Jurkat, Clone E6-1 (cell line): ENCODE measurements at regions not wholly inside any gene's neighbourhood (a gene's known extent, or its start where the extent isn't known, plus 50 kb on each side); places are given as distances from the start of the nearest gene placed in this dataset.
"Not testable (repeated sequence)": the region's sequence is repeated elsewhere in the genome, so short reads cannot be mapped to it uniquely, and the experiment has no call there.

Experiments used
- DNase-seq: peaks from one replicate; pipeline ENCODE4 v3.0.0-alpha.2; 2011; ENCODE audit warnings: low read depth, low spot score
- H3K4me3 ChIP-seq: 2 replicates; pipeline ENCODE4 v1.5.1; 2011; ENCODE audit warnings: mild to moderate bottlenecking, low read length, control low read depth, moderate library complexity

- DNase-seq = no peak
- no peak overlapping the region for H3K4me3 ChIP-seq
These were observed 326.7 kb downstream of the ADGRD1 start for GRCh38 chr12:131280426-131280825.

DNA sequence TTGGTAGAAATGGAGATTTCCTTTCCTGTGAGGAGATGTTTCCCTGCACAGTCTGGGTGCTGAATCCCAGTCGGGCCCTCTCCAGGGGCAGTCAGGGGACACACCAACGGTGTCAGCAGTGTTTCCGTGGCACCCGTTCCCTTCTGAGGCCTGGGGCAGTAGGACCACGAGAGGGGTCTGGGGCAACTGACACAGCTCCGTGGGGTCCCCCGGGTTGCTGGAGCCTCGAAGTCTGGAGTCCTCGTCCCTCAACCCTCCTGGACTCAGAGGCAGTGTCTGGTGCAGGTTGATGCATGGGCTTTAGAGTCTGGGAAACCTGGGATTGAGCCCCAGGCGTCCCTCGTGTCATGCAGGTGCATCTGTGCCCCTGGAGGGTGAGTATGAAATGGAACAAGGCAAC is 327.3 kb downstream of the ADGRD1 start:
- no peak overlapping the region for H3K4me3 ChIP-seq
- no peak for DNase-seq

DNA sequence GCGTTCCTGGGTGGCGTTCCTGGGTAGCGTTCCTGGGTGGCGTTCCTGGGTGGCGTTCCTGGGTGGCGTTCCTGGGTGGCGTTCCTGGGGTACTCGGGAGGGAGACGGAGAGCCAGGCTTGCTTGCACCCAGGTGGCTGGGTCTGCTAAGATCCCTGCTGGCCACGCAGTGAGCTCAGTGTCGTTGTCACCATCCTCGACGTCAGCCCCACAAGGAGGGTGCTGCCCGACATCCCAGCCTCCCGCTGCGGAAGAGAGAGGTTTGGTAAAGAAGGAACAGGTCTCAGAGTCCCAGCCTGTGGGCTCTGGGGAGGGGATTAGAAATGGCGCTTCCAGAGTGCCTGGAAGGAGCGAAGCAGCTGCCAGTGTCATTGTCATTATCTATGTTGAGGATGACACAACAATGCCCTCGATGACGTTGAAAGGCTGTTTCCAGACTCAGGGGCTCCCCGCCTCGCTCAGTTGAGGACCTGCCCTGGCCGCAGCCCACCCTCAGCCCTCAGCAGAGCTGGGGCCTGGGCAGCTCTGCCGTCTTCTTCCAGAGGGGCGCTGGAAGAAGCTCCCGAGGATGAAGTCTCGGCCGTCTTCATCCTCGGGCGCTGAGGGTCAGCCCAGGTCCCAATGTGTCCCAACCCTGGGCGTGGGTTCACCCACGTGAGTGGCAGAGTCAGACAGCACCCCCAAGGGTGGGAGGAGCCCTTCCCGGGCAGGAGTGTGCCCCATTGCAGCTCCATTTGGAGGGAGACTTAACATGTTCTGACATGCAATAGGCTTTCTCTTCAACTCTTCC is 328.8 kb downstream of the ADGRD1 start:
- H3K4me3 ChIP-seq = no peak overlapping the region
- no peak for DNase-seq

DNA sequence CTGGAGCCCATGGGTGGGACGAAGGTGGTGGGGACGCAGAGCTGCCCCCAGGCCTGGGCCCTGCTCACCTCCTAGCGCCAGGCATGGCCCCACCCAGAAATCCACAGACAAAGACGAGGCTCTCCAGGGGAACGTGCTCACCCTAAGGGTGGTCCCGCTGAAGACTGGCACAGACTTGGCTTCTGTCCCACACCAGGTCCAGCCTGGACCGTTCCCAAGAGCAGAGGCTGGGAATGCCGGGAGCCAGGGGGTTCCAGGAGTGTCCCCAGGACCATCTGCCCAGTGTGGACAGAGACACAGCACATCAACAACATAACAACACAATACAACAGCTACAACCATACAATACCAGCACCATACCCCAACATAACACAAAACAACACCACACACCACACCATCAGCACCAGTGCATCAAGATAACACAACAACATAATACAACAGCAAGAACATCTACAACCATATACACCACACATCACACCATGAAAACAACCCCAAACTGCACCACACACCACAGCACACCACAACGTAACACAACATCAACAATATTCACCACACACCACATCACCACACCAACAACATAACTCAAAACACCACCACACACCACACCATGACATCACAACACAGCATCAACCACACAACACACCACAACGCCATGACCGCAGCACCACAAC is 329.6 kb downstream of the ADGRD1 start:
- no peak for DNase-seq
- H3K4me3 ChIP-seq = no peak overlapping the region

DNA sequence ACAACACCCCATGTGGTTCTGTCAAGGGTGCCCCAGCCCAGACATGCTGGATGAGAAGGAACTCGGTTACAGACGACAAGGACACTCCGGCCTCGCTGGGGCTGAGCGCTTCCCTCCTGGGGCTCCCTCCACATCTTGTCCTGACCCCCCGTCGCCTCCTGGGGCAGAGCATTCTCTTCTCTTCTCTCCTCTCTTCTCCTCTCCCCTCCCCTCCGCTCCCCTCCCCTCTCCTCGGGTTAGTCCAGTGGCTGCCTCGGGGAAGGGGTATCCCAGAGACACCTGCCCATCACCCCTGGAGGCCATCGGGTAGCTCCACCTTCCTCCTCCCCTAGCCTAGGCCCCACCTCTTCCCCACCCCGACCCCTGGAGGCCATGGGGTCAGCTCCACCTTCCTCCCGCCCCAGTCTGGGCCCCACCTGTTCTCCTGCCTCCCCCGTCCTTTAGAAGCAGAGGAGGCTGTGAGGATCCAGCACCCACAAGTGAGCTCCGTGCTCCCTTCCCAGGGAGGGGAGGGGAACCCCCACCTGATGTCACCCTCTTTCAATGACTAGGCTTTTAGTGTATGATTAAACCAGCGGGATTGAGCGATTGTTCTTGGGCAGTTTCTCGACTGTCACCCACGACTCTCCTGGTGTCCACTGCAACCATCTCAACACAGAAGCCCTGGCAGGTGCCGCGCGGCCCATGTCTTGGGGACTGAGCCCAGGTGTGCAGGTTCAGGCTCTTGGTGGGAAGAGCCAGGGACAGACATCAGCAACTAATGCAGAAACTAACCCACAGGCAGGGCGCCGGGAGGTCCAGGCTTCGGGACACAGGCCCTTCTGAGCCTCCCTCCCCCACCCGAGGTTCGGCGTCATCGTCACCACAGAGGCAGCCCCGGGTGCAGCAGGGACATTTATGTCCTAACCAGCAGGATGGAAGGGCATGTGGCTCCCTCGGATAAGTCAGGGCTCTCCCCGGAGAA is 330.4 kb downstream of the ADGRD1 start:
- not testable (repeated sequence) for DNase-seq, H3K4me3 ChIP-seq

DNA sequence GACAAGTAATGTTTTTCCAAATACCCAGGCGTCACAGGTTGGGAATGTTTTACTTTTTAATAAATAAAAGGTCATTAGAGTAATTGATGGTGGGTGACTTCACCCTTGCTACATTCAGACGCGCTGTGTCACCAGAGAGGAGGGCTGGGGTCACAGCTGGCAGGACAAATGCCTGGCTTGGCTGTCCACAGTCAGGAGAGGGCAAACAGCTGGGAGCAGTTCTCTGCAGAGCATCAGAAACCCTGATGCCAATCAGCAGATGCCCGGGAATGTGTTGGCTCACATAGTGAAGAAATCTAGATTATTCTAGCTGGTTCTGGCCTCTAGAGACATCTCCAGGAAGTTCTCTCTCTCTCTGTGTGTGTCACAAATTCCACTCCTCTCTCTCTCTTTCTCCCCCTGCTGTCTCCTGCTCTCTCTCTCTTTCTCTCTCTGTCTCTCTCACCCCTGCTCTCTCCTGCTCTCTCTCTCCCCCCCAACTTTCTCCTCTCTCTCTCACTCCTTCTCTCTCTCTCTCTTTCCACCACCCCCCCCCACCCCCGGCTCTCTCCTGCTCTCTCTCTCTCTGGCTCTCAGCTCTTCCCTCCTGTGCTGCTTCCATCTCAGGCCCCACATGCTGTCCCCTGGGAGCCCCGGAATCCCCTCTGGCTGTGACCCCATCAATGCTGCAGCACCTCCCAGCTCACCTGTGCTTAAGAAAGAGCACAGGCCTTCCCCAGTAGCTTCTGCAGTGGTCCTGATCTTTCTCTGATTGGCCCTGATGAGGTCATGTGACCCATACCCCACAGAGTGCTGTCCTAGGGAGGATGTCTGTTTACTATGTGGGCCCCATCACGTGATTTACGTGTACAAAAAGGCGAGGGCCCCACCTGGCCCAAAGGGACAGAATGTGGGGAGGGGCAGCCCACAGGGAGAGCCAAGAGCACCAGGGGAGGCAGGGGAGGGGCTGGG is 331.5 kb downstream of the ADGRD1 start:
- DNase-seq = peak; percentile 19
- not testable (repeated sequence) for H3K4me3 ChIP-seq

DNA sequence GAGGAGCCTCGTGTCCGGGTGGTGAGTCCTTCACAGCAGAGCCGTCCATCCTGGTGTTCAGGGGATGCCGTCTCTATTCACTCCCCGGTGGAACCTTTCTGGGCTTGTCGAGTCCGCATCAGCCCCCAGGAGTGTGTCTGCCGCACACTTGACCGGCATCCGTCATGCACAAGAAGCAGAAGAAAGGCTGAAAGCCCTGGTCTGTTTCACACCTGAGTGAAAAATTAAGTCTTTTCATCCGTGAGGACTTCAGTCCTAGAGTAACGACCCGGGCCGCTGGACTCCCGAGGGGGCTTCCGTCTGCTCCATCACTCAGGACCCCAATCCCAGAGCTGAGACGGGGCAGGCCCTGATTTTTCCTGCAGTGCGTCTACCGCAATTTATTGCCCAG is 332.2 kb downstream of the ADGRD1 start:
- DNase-seq, H3K4me3 ChIP-seq: not testable (repeated sequence)

DNA sequence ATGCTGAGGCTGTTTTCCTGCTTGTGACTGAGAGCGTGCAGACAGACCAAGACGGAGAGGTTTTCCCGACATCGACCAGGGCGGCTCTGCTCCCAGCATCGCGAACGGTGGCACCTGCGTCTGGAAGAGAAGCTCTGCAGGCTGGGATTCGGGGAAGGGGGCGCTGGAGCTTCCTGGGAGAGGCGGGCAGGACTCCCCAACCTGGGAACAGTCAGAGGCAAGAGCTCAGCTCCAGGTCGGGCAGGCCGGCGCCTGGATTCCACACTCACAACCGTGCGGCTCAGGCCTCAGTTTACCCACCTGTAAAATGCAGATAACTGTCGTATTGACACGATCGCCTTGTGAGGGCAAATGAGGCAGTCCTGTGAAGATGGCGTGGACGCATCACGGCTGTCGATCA is 332.6 kb downstream of the ADGRD1 start:
- H3K4me3 ChIP-seq, DNase-seq: not testable (repeated sequence)

- no peak for DNase-seq
- no peak overlapping the region for H3K4me3 ChIP-seq
These were observed 333.6 kb downstream of the ADGRD1 start for GRCh38 chr12:131287015-131287937.

GRCh38 chr12:131287938-131288764 is 334.4 kb downstream of the ADGRD1 start:
- no peak overlapping the region for H3K4me3 ChIP-seq
- no peak for DNase-seq

DNA sequence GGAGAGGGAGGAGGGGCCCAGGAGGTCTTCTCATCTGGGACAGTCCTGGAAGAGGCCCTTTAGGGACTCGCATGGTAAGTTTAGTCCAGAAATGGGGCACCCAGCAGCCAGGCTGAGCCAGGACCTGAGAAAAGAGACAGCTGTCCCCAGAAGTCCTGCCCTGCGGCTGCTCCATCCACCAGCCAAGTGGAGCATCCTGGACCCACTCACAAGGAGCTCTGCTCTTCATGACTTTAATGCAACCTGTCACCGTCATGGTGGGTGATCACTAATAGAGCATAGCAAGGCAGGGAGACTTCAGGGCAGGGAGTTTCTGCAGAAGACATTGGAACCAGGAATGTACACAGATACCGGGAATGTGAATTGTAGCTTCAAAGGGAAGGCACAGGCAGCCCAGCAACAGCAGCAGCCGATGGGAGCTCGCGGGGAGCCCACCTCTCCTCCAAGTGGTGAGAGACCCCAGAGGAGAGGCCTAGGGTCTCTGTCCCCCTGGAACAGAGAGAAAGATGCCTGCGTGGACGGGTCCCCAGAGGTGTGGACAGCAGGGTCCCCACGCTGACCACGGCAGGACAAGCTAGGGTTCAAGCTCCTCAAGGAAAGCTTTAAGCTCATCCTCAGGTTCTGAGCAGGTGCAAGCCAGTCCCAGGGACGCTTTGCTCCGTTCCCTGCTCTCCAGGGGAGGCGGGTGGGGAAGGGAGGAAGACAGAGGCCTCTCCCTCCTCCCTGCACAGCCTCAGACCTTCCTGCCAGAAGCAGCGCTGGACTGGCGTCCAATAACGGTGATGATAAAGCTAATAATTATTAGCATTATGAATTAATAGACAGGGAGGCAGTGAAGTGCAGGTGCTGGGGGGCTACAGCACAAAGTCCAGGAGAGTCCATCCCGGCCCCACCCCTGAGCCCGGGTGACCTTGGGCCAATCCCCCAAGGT is 335.3 kb downstream of the ADGRD1 start:
- not testable (repeated sequence) for DNase-seq, H3K4me3 ChIP-seq

DNA sequence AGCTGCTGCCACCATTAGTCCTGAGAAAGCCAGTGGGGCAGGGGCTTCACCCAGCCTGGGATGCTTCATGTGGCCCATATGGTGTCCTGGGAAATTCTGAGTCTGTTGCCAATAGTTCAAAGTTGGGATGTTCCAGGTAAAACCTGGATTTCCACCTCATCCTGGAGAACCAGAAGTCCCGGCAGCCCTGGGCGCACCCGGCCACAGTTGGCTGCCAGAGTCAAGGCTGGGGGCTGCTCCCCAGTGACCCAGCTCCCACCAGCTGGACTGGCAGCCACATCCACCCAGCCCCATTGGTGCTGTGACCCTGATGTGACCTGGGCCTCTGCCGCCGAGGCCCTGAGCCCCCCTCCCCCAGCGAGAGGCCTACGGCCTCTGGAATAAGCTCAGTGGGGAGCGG is 336.1 kb downstream of the ADGRD1 start:
- DNase-seq, H3K4me3 ChIP-seq: not testable (repeated sequence)

GRCh38 chr12:131290255-131290959 is 336.7 kb downstream of the ADGRD1 start:
- no peak overlapping the region for H3K4me3 ChIP-seq
- DNase-seq = no peak

- not testable (repeated sequence) for H3K4me3 ChIP-seq, DNase-seq
These were observed 339.6 kb downstream of the ADGRD1 start for GRCh38 chr12:131293071-131294015.
